ENCODE measurements at regions not wholly inside any gene's neighbourhood (a gene's known extent, or its start where the extent isn't known, plus 50 kb on each side); places are given as distances from the start of the nearest gene placed in this dataset.

GRCh38 chr2:174680221-174680620 lies 82.6 kb upstream of the WIPF1 start:
- WGBS (ENCODE audit: insufficient coverage), result 26% methylated on average over 2 of the region's 2 CpGs
- no peaks in the 10 kb centered on the region for H3K9me3 Mint-ChIP-seq
- Histone ChIP-seq H3K4me3 (ENCODE audit: low read length) (no peak overlapping the region), H3K9me3 (ENCODE audit: control insufficient read depth, insufficient read depth, low read length) (no peaks in the 10 kb centered on the region), H3K36me3 (ENCODE audit: control insufficient read depth, insufficient read depth, low read length) (no peaks in the 10 kb centered on the region), H3K27ac (ENCODE audit: low read length) (no peak overlapping the region), H3K27me3 (ENCODE audit: control insufficient read depth, insufficient read depth, low read length) (no peaks in the 10 kb centered on the region), H3K4me1 (ENCODE audit: control insufficient read depth, insufficient read depth, low read length) (peaks cover 23% of the 10 kb centered on the region)
- no peak for ATAC-seq
- H3K36me3 Mint-ChIP-seq, result no peaks in the 10 kb centered on the region
- peak overlapping the region; percentile 84 for H3K4me3 Mint-ChIP-seq
- intact Hi-C loops (cut with micrococcal nuclease), result loop anchor here (5.0 kb wide), 1 partner anchor 88 kb away; no protein-coding TSS in a partner anchor
- peaks cover 37 to 52% of the 10 kb centered on the region in 2 donors for H3K4me1 Mint-ChIP-seq
- peak in 1 of 2 donors; percentile 37 for DNase-seq
- no peaks in the 10 kb centered on the region for H3K27me3 Mint-ChIP-seq (ENCODE audit: low read depth in 2 of 2)
- peak overlapping the region; percentile 27 to 37 for H3K27ac Mint-ChIP-seq
- TF ChIP-seq CTCF (IDR thresholded peaks at IDR 0.05), result no peak

- peak in 1 of 2 donors; percentile 32 for DNase-seq
- Mint-ChIP-seq H3K9me3 (no peaks in the 10 kb centered on the region), H3K4me1 (peaks cover 35 to 45% of the 10 kb centered on the region in 2 donors), H3K4me3 (no peak overlapping the region), H3K27ac (no peak overlapping the region), H3K36me3 (no peaks in the 10 kb centered on the region), H3K27me3 (ENCODE audit: low read depth in 2 of 2) (no peaks in the 10 kb centered on the region)
- Histone ChIP-seq H3K4me3 (ENCODE audit: low read length) (no peak overlapping the region), H3K9me3 (ENCODE audit: control insufficient read depth, insufficient read depth, low read length) (no peaks in the 10 kb centered on the region), H3K36me3 (ENCODE audit: control insufficient read depth, insufficient read depth, low read length) (no peaks in the 10 kb centered on the region), H3K27me3 (ENCODE audit: control insufficient read depth, insufficient read depth, low read length) (no peaks in the 10 kb centered on the region), H3K27ac (ENCODE audit: low read length) (no peak overlapping the region), H3K4me1 (ENCODE audit: control insufficient read depth, insufficient read depth, low read length) (peaks cover 22% of the 10 kb centered on the region)
- ATAC-seq, result no peak
- no peak for TF ChIP-seq CTCF (IDR thresholded peaks at IDR 0.05)
- 67% methylated on average over 1 of the region's 2 CpGs for WGBS (ENCODE audit: insufficient coverage)
- intact Hi-C loops (cut with micrococcal nuclease), result no loop called here
Observed at GRCh38 chr2:174678395-174678794, 80.8 kb upstream of the WIPF1 start.

GRCh38 chr2:174675615-174676014 lies 78.0 kb upstream of the WIPF1 start:
- H3K36me3 ChIP-seq (ENCODE audit: control insufficient read depth, insufficient read depth, low read length), result peaks cover 10% of the 10 kb centered on the region
- no peak for TF ChIP-seq CTCF (IDR thresholded peaks at IDR 0.05)
- WGBS (ENCODE audit: insufficient coverage), result 0% methylated on average over 1 of the region's 5 CpGs
- Mint-ChIP-seq H3K27ac (peak overlapping the region; percentile 59 to 71), H3K4me3 (peak overlapping the region; percentile 49), H3K4me1 (peaks cover 26 to 27% of the 10 kb centered on the region in 2 donors), H3K27me3 (ENCODE audit: low read depth in 2 of 2) (no peaks in the 10 kb centered on the region), H3K9me3 (peaks cover 4 to 5% of the 10 kb centered on the region in 2 donors), H3K36me3 (peaks cover 16% of the 10 kb centered on the region)
- ATAC-seq (peak; percentile 67 to 90 (median 75)), DNase-seq (peak in 1 of 2 donors; percentile 58)
- intact Hi-C loops (cut with micrococcal nuclease), result no loop called here
- no peaks in the 10 kb centered on the region for H3K27me3 ChIP-seq (ENCODE audit: control insufficient read depth, insufficient read depth, low read length)
- H3K9me3 ChIP-seq (ENCODE audit: control insufficient read depth, insufficient read depth, low read length), result peaks cover 8% of the 10 kb centered on the region
- H3K27ac ChIP-seq (ENCODE audit: low read length), result no peak overlapping the region
- no peak overlapping the region for H3K4me3 ChIP-seq (ENCODE audit: low read length)
- peaks cover 7% of the 10 kb centered on the region for H3K4me1 ChIP-seq (ENCODE audit: control insufficient read depth, insufficient read depth, low read length)

- Mint-ChIP-seq H3K27me3 (ENCODE audit: low read depth in 2 of 2) (no peaks in the 10 kb centered on the region), H3K4me3 (no peak overlapping the region), H3K27ac (no peak overlapping the region), H3K36me3 (peaks cover 16% of the 10 kb centered on the region), H3K4me1 (peaks cover 15% of the 10 kb centered on the region in 2 donors), H3K9me3 (peaks cover 4 to 5% of the 10 kb centered on the region in 2 donors)
- intact Hi-C loops (cut with micrococcal nuclease), result no loop called here
- peaks cover 10% of the 10 kb centered on the region for H3K36me3 ChIP-seq (ENCODE audit: control insufficient read depth, insufficient read depth, low read length)
- H3K4me3 ChIP-seq (ENCODE audit: low read length), result no peak overlapping the region
- ATAC-seq (no peak), DNase-seq (no peak)
- H3K27me3 ChIP-seq (ENCODE audit: control insufficient read depth, insufficient read depth, low read length), result no peaks in the 10 kb centered on the region
- H3K9me3 ChIP-seq (ENCODE audit: control insufficient read depth, insufficient read depth, low read length), result peaks cover 8% of the 10 kb centered on the region
- TF ChIP-seq CTCF (IDR thresholded peaks at IDR 0.05), result no peak
- peaks cover 7% of the 10 kb centered on the region for H3K4me1 ChIP-seq (ENCODE audit: control insufficient read depth, insufficient read depth, low read length)
- WGBS (ENCODE audit: insufficient coverage), result 98% methylated on average over 2 of the region's 3 CpGs
- H3K27ac ChIP-seq (ENCODE audit: low read length), result no peak overlapping the region
Observed at GRCh38 chr2:174673876-174674275, 76.3 kb upstream of the WIPF1 start.
